Retinal pigment epithelial cell (primary cell): ENCODE measurements at regions not wholly inside any gene's neighbourhood (a gene's known extent, or its start where the extent isn't known, plus 50 kb on each side); places are given as distances from the start of the nearest gene placed in this dataset.

Experiments
- DNase-seq: peaks from one replicate; pipeline ENCODE4 v3.0.0-alpha.2; 2010; ENCODE audit warnings: low read depth
- H3K4me3 ChIP-seq: 2 replicates; pipeline ENCODE4 v1.5.1; 2011; ENCODE audit warnings: mild to moderate bottlenecking, low read length, control low read depth, moderate library complexity
- CTCF ChIP-seq: conservative IDR thresholded peaks from 2 replicates; pipeline ENCODE4 v1.5.1; 2011; ENCODE audit warnings: low read depth, low read length, control low read depth, inconsistent platforms

- no peak overlapping the region for H3K4me3 ChIP-seq
- peak; percentile 83 for TF ChIP-seq CTCF
- DNase-seq, result no peak
These were observed 136.7 kb downstream of the SMAD6 start for GRCh38 chr15:66838671-66839239.

GRCh38 chr15:66839506-66840112 is 137.6 kb downstream of the SMAD6 start:
- DNase-seq, result no peak
- no peak for TF ChIP-seq CTCF

GRCh38 chr15:66840615-66841390 is 138.8 kb downstream of the SMAD6 start:
- no peak for DNase-seq
- TF ChIP-seq CTCF, result no peak
- H3K4me3 ChIP-seq, result no peak overlapping the region

More at GRCh38 chr15:66839506-66840112, 137.6 kb downstream of the SMAD6 start:
- no peak overlapping the region for H3K4me3 ChIP-seq

DNA sequence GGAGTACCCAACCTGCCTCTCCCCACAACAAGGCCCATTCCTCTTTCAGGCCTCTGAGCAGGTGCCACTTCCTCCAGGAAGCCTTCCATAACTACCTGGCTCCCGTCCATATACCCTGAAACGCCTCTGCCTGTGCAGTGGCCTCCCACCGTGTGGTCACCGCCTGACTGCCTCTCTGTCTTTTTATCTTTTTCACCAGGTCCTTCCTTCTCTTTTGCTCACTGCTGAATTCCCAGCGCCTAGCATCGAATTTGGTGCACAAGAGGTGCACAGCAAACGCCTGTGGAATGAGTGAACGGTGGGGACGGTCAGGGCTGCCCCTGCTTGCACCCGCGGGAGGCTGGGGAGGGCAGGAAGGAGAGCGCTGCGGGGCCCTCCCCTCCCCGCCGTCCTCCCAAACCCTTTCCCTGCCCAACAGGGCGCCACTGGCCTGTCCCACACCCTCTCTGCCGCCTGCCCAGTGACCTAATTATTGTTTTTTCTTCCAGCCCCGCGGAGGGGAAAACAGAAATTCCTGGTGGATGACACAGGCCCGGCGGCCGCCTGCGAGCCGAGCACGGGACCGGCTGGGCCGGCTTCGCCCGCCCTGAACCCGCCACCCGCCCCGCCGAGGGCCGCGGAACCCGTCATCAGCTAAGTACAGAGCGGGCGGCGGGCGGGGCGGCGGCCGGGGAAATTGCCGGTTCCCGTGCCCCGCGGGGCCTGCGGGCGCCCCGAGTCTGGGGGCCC is 140.1 kb downstream of the SMAD6 start:
- TF ChIP-seq CTCF, result peak; percentile 4
- peak overlapping the region; percentile 34 for H3K4me3 ChIP-seq
- peak; percentile 91 for DNase-seq

DNA sequence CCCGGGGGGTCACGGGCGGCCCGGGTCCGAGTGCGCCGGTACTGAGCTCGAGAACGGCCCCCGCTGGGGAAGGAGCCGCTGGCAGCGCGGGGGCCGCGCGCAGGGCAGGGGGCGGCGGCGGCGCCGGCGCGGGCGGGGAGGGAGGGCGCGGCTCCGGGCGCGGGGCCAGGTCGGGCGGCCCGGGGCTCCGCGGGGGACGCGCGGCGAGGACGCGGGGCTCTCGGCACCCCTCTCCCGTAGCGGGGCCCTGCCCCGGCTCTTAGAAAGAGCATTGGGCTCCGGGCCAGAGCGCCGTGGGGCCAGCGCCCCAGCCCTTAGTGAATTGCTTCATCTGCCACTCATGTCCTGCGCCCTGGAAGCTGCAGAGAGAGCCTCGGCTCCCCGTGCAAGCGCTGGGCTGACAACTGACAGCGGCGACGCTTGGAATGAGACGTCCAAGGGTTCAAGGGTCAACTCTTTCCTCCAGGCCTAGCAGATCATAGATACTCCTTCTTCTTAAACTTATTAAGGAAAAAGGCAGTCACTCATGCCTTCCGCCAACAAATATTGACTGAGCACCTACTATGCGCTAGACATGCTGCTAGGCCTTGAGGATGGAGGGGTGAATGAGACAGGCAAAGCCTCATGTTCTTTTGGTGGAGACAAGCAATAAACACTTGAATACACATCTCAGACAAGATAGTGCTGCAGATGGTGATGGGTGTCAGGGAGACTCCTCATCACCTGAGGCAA is 140.8 kb downstream of the SMAD6 start:
- peak overlapping the region; percentile 31 for H3K4me3 ChIP-seq
- DNase-seq, result peak; percentile 71
- no peak for TF ChIP-seq CTCF

DNA sequence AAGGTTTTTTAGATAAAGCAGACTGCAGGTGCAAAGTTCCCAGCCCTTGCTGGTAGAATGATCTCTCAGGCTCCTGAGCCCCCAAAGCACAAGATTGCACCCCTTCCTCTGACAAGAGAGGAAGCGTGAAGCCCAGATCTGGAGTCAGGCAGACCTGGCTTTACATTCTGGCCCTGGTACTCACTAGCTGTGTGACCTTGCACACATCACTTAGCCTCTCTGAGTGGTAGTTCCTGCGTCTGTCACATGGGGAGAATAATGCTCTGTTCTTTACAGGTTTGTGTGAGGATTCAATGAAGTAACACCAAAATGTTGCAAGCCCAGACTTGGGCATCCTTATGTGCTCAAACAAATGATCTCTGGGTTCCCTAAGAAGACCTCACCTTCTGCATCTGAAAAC is 141.5 kb downstream of the SMAD6 start:
- no peak for TF ChIP-seq CTCF
- no peak for DNase-seq
- peak overlapping the region; percentile 31 for H3K4me3 ChIP-seq
